HG03159 (cell line): ENCODE measurements at regions not wholly inside any gene's neighbourhood (a gene's known extent, or its start where the extent isn't known, plus 50 kb on each side); places are given as distances from the start of the nearest gene placed in this dataset.
A peak's percentile ranks its signal among the peaks of the same experiment; 100 is the strongest.

ENCODE experiments used
- ATAC-seq: cut with Tn5 transposase; IDR thresholded peaks from one replicate; pipeline ENCODE4 v1.9.1; 2021; ENCODE audit warnings: mild to moderate bottlenecking, moderate library complexity; ENCODE audit not compliant: unreplicated experiment

DNA sequence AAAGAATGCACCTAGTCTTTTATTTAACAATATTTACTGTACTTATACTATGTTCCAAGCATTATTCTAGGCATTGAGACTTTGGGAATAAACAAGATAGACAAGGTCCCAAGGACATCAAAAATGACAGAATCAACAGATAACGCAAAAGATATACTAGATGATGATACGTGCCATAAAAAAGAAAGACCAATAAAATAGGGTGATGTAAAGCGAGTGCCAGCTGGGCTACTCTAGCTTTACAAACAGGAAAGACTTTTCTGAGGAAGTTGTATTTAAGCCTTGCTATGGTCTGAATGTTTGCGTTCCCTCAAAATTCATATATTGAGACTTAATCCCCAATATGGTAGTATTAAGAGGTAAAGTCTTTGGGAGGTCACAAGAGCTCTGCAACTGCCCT, 310.2 kb upstream of the RGMB start:
- ATAC-seq, result no peak

DNA sequence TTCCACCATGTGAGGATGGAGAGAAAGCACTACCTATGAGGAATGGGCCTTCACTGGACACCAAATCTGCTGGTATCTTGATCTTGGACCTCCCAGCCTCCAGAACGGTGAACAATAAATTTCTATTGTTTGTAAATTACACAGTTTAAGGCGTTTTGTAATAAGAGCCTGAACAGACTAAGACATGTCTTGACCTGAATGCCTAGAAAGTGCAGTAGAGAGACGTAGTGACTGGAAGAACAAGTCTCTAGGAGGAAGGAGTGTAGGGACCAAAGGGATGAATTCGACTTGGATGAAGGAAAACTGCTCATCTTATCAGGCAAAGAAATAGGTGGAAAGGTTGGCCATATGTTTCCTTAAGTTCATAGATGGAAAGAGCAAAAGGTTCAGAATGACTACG, 309.8 kb upstream of the RGMB start:
- ATAC-seq, result no peak

DNA sequence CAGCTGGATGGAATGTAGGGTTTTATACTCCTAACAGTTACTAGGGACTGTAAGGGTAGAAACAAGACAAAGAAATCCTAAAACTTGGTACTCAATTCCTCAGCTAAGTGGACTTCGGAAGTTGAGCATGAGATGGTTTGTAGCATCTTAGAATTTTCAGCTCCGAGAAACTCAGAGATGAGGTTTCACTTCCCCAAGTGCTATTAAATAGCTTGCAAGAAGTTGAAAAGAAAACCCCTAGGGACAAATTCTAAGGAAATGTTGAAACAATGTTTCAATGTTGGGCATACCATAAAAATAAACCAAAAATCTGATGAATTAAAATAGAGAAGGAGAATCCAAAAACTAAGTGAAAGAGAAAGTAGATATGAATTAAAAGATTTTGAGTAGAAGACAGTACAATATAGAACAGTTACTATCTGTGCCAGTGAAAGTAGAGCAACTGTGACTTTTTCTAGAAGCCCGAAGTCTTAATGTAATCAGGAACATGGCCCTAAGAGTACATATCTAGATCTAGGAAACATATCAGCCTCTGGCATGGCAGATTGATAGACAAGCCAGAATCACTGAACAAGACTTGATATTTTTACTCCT, 308.6 kb upstream of the RGMB start:
- peak; percentile 85 for ATAC-seq

DNA sequence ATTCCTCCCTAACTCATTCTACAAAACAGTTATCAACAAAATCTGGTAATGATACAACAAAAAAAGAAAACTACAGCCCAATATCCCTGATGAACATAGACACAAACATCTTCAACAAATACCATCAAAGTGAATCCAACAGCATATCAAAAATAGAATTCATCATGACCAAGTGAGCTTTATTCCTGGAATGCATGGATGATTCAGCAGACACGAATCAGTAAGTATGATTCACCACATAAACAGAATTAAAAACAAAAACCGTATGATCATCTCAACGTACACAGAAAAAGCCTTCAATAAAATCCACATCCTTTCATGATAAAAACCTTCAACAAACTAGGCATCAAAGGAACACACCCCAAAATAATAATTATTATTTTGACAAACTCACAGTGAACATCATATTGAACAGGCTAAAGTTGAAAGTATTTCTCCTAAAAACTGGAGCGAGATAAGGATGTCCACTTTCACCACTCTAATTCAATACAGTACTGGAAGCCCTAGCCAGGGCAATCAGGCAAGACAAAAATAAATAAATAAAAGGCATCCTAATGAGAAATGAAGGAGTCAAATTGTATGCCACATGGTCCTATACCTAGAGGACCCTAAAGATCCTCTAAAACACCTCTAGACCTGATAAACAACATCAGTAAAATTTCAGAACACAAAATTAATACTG, 305.1 kb upstream of the RGMB start:
- no peak for ATAC-seq

DNA sequence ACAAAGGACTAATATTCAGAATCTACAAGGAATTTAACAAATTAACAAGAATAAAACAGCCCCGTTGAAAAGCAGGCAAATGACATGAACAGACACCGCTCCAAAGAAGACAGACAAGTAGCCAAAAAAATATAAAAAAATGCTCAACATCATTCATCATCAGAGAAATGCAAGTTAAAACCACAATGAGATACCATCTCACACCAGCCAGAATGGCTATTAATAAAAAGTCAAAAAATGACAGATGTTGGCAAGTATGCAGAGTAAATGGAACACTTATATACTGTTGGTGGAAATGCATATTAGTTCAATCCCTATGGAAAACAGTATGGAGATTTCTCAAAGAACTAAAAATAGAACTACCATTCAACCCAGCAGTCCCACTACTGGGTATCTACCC, 302.7 kb upstream of the RGMB start:
- no peak for ATAC-seq

DNA sequence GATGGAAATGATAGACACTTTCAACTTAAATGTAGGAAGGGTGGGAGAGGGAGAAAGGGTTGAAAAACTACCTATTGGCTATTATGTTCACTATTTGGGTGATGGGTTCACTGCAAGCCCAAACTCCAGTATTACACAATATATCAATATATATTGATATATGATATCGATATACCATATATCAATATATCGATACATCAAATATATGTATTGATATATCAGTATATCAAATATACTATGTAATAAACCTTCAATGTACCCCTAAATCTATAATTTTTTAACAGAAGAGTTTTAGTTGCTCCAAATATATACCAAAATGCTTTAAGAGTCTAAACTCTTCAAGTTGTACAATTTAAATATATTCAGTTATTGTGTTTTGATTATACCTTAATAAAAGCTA, 302.0 kb upstream of the RGMB start:
- ATAC-seq, result no peak

DNA sequence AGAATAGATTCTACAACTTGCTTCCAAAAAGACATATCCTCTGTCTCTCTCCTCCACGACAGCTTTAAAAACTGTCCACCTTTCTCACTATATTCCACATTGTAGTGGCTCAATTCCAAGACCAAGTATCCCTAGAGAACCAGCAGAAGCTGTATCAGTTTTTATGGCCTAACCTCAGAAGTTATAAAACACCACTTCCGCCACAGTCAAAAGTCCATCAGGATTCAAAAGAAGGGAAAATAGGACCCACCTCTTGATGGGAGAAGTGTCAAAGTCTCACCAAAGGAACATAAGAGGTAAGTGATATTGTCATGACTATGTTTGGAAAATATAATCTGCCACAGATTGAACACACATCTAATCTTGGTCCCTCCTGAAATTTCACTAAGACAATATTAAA, 299.2 kb upstream of the RGMB start:
- ATAC-seq, result no peak

DNA sequence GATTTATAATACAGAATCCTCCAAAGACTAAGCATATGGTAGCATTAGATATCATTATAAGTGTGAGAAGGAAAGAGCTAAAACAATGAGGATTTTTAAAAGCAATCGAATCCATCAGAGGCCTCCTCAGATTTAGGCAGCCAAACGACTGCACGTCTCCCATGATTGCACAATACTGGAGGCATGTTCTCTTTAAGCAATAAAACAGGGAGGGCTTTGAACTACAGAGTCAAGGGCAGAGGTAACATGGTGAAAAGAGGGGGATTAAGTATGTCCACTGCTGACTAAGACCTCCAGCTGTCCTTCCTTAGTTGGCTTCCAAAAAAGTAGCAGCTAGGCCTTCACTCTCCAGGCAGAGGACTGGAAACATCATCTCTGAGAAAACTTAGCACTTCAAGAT, 298.7 kb upstream of the RGMB start:
- no peak for ATAC-seq

DNA sequence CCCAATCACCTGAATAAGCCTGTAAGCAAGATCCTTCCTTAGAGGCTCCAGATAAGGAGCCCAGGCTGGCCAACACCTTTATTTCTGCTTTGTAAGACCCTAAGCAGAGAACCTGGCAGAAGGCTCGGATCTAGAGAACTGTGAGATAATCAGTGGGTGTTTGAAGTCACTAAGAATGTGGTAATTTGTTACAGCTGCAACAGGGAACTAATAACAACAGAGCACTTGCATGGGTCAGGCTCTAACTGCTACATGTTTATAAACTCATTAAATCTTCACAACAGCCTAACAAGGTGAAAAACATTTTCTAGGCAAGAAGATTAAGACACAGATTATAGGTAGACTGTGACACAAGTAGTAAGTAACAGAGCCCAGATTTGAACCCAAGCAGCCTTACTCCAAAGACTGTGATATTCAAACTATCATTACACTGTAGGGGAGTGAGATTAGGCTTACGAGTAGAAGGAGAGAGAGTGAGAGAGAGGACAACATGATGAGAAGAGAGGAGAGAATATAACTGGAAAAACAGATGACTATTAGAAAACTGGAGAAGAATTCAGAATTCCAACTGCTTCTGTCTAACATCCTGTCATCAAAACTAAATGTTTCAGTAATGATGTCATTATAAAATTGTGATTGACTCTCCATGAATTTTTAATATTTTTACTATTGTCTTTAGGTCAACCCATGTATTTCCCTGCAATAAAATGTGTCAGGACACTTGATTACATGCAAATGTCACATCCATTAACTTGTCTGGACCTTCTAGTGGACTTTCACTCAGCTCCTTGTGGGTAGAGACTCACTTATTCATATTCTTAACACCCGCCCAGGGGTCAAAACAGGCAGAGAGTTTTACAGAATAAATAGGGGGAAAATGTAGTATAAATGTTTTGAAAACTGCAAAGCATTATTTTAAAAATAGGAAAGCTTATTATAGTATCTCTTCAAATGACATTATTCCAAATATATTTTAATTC, 290.9 kb upstream of the RGMB start:
- no peak for ATAC-seq

DNA sequence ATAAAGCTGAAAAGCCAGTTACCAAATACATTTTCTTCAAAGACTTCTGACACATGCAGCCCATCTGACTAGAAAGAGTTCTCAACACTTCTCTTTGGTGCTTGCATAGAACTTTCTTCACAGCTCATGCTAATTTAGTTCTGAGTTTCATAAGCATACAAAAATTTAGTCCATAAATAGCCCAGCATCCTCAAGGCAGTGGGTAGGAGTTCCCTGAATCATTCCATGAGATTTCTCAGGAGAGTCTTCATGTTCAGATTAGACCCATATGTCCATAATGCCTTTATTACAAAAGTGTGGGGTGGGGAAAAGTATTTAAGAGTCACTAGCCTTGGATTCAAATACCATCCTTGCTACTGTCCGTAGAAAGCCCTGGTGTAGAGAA, 290.2 kb upstream of the RGMB start:
- ATAC-seq, result no peak

DNA sequence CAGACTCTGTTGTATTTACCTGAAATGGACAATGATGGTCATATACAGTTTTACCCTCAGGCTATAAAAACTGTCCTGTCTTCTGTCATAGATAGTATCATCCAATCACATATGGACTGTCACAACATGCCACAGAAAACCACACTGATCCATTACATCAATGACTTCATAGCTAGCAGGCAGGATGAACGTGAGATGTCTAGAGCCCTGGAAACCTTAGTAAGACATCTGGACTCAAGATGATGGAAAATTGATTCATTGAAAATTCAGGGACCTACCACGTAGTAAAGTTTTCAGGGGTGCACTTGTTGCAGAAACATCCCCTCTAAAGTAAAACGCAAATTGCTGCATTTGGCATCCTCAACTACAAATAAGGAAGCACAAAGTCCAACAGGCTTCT, 284.4 kb upstream of the RGMB start:
- ATAC-seq, result no peak

DNA sequence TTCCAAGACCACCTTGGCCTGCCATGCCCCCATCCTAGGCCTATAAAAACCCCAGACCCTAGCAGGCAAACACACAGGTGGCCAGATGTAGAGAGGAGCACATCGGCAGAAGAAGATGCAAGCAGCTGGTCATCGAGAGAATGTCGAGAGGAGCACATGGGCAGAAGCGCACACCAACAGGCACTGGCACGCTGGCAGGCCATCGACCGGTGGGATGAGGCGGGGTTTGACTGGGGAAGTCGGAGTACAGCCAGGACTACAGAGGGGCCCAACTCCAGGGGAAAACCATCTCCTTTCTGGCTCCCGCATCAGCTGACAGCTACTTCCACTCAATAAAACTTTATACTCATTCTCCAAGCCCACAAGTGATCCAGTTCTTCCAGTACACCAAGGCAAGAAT, 283.1 kb upstream of the RGMB start:
- no peak for ATAC-seq

DNA sequence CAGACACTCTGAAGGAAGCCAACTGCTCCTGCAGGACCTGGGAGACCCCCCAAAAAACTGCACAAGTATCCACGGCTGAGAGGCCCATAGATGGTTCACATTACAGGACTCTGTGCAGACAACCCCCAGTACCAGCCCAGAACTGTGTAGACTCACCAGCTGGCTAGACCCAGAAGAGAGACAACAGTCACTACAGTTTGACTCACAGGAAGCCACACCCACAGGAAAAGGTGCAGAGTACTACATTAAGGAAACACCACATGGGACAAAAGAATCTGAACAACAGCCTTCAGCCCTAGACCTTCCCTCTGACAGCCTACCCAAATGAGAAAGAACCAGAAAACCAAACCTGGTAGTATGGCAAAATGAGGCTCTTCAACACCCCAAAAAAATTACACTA, 281.2 kb upstream of the RGMB start:
- ATAC-seq, result no peak

DNA sequence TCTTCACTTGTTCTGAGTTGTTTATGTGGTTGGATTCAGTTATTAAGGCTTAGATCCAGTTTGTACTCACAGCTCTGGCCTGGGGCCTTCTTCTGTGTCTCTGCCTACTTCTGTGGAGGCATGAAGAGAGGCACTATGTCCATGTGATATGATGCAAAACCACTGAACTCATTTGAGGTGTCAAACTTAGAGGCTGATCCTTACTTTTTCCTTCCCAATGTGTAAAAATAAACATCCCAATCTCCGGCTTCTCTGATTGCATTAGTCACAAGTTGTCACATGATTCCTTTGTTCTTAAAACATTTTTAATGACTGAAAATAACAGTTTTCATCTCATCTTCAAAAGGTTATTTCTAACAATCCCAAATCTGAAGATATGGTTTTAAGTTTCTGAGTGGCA, 276.0 kb upstream of the RGMB start:
- no peak for ATAC-seq

DNA sequence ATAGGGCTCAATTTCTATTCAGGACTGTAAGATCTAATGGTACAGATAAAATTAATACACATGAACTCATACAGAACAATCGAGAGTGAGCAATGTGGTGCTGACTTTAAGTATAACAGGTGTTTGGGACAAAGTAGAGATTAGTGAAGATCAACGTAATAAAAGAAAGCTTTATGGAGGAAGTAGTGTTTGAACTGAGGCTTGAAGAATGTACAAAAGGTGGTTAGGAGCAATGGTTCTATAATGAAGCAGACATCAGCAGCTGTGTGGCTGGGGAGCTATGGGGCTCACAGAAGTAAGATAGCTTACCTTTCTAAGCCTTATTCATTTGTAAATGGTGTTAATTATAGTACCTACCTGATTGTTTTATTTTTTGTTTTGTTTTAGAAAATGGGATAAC, 275.4 kb upstream of the RGMB start:
- no peak for ATAC-seq

DNA sequence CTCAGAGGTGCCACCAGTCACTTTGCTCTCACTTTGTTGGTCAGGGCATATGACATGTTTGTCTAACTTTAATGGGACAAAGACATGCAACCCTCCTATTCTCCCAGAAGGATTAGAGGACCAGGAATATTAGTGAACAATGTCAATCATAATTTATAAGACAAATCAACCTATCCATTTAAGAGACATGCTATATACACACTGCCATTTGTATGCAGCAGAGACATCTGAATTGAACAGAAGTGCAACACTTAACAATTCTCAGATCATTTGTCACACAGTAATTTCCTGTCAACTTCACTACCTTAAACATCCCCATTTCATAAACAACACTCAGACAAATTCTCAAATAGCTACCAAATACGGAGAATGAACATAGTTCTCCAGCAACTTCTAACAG, 273.6 kb upstream of the RGMB start:
- ATAC-seq, result no peak

DNA sequence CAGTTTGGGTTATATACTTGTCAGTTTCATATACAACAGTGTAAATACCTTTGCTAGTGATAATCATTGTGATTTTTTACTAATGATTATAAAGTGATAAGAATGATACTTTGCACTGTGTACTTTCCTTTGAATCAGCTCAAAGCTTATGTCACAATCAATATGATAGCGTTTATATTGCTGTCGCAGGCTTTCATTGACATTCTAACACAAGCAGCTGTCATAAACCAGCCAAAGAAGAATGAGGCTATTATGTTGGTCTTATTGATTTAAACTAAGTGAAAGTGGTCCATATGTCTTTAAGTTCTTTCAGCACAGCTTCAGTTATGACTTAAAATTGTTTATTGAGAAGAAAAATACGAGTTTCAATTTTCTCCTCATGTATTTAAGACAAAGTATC, 272.7 kb upstream of the RGMB start:
- no peak for ATAC-seq

DNA sequence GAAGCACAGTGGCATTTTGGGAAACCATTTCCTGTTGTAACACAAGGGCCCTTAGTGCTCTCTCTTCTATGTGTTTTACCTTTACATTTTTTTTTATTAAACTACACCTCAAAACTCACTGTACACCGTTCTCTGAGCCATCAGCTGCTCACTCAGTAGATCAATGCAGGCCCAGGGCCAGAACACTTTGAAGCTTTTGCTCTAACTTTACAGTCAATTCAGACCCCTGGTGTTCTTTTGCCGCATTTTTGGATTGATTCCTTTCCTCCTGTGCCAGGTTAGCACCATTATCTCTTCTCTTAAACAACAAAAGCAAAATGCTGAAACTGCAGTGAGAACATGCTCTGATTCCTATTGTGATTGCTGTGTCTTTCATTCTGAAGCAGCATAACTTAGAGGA, 269.8 kb upstream of the RGMB start:
- ATAC-seq, result no peak

DNA sequence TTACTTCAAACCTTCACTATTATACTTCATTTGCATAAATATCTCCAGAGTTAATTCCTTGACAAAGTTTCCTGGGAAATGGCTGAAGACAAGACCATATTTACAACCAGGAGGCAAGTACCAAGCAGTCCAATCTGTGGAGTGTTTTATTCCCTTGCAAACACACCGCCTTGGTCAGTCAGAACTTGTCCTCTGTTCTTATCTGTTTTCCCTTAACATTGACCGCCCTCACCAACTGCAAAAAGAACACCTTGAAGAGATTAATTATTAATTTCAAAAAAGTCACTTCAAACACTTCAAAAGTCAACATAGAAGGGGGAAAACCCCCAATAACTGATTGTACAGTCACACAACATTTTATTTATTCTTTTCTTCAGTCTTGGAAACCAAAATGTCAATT, 269.0 kb upstream of the RGMB start:
- no peak for ATAC-seq

DNA sequence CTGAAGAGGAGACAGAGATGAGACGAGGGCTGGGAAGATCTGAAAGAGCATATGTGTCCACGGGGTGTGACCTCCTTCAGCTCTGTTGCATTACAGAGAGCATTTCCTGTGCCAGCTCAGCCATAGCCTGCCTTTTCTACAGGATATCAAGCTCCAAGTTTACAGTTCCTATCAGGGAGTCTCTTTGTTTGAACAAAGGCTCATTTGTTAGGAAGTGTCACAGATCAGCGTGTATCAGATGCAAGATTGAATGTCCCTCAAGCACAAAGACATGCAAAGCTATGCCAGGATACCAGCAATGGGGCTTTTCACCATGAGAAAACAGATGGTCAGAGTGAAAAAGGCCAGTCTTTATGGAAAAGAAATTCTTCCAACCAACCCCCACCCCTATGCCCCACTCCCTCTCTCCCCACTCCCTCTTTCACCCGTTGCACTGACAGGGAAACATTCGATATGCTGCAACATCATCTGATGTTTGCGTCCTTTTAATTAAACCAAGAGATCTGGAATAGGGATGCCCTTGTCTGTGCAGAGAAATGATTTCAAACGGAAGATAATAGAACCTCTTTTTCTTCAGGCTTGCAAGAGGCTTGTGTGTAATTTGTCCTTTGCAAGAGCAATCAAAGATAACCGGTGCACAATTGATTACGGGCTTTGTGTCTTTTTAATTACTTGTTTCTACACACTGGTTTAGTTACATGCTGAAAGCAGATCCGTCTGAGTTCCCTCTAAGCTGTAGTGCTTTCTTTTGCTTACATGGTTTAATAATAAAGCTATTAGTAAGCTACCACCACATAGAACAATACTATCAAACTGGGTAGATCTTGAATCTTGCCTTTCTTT, 263.1 kb upstream of the RGMB start:
- no peak for ATAC-seq

DNA sequence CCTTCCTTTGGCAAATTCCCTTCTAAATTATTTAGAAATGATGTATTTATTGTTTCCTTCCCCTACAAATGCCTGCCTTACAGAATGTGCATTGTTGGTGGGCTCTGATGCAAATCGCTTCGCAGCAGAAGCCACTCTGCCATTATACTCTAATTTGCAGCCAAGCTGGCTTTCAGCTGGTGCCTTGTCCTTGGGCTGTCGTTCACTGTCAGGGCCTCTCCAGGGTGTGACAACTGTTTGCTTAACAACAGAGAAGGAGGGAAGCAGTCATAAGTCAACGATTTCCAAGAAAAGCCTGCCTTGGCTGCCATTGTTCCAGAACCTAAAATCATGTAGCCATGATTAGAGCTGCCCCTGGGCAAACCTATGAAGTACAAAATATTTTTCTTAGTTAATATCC, 260.1 kb upstream of the RGMB start:
- ATAC-seq, result no peak
